PFSK-1 (cell line): ENCODE measurements at regions not wholly inside any gene's neighbourhood (a gene's known extent, or its start where the extent isn't known, plus 50 kb on each side); places are given as distances from the start of the nearest gene placed in this dataset.

Experiments
- FOXP2 ChIP-seq: optimal IDR thresholded peaks from 2 replicates; pipeline ENCODE3; 2011; ENCODE audit warnings: borderline replicate concordance, control low read depth, inconsistent platforms; ENCODE audit not compliant: insufficient read depth; ENCODE audit errors: extremely low read length, extremely low read depth
- POLR2AphosphoS5 ChIP-seq: IDR thresholded peaks from 2 replicates; pipeline ENCODE4 v1.6.1; 2012; ENCODE audit warnings: low read depth, mild to moderate bottlenecking, control low read depth, low read length, moderate library complexity
- REST ChIP-seq, 2 experiments: IDR thresholded peaks; 2 replicates each; pipeline versions ENCODE4 v1.6.1 to v1.8.0; 2011 to 2012; ENCODE audit warnings: low read depth in 2 of 2, low read length in 2 of 2, control low read depth in 1 of 2, inconsistent platforms in 1 of 2, mild to moderate bottlenecking in 1 of 2, moderate library complexity in 1 of 2; ENCODE audit not compliant: insufficient read depth in 1 of 2
- SIN3A ChIP-seq: IDR thresholded peaks from 2 replicates; pipeline ENCODE4 v1.6.1; 2012; ENCODE audit warnings: mild to moderate bottlenecking, low read length, moderate library complexity, borderline replicate concordance; ENCODE audit not compliant: insufficient read depth
- TAF1 ChIP-seq: IDR thresholded peaks from 2 replicates; pipeline ENCODE4 v1.6.1; 2012; ENCODE audit warnings: low read length, control low read depth, borderline replicate concordance; ENCODE audit not compliant: insufficient read depth

- no peak for TF ChIP-seq POLR2AphosphoS5
- TF ChIP-seq TAF1: no peak
- no peak for TF ChIP-seq REST (IDR thresholded peaks at IDR 0.05; ENCODE audit: insufficient read depth in 1 of 2, low read depth in 2 of 2, low read length in 2 of 2)
- no peak for TF ChIP-seq FOXP2
- no peak for TF ChIP-seq SIN3A
These were observed 57.0 kb upstream of the GRAMD2B start for GRCh38 chr5:126366199-126366560.

- no peak for TF ChIP-seq SIN3A
- no peak for TF ChIP-seq POLR2AphosphoS5
- TF ChIP-seq REST (IDR thresholded peaks at IDR 0.05; ENCODE audit: insufficient read depth in 1 of 2, low read depth in 2 of 2, low read length in 2 of 2): no peak
- no peak for TF ChIP-seq TAF1
- TF ChIP-seq FOXP2: no peak
These were observed 54.9 kb upstream of the GRAMD2B start for GRCh38 chr5:126368239-126368812.

GRCh38 chr5:126369083-126369482 is 54.1 kb upstream of the GRAMD2B start:
- no peak for TF ChIP-seq FOXP2

- TF ChIP-seq REST (IDR thresholded peaks at IDR 0.05; ENCODE audit: insufficient read depth in 1 of 2, low read depth in 2 of 2, low read length in 2 of 2): no peak
- no peak for TF ChIP-seq POLR2AphosphoS5
- no peak for TF ChIP-seq FOXP2
- no peak for TF ChIP-seq SIN3A
- TF ChIP-seq TAF1: no peak
These were observed 53.0 kb upstream of the GRAMD2B start for GRCh38 chr5:126369995-126370731.

- no peak for TF ChIP-seq POLR2AphosphoS5
- no peak for TF ChIP-seq SIN3A
- no peak for TF ChIP-seq FOXP2
These were observed 52.2 kb upstream of the GRAMD2B start for GRCh38 chr5:126370796-126371718.
